ENCODE measurements at regions not wholly inside any gene's neighbourhood (a gene's known extent, or its start where the extent isn't known, plus 50 kb on each side); places are given as distances from the start of the nearest gene placed in this dataset.

GRCh38 chr5:33381243-33381642 lies 59.5 kb upstream of the TARS1 start:
- Histone ChIP-seq H3K27me3 (ENCODE audit: insufficient read depth, low read depth) (no peaks in the 10 kb centered on the region), H3K36me3 (ENCODE audit: insufficient read depth) (no peaks in the 10 kb centered on the region), H3K4me2 (no peak overlapping the region), H3K4me1 (ENCODE audit: low read depth, poor library complexity, severe bottlenecking) (no peaks in the 10 kb centered on the region), H2AFZ (ENCODE audit: low read depth) (no peak overlapping the region), H3K4me3 (IDR thresholded peaks at IDR 0.05; ENCODE audit: insufficient read depth, low read depth, low read length) (no peak overlapping the region), H3K27ac (no peak overlapping the region), H3K79me2 (ENCODE audit: insufficient read depth, low read depth) (no peaks in the 10 kb centered on the region), H3K9ac (no peak overlapping the region), H4K20me1 (ENCODE audit: insufficient read depth) (no peaks in the 10 kb centered on the region)
- no peak for TF ChIP-seq CTCF (conservative IDR thresholded peaks at IDR 0.05; ENCODE audit: low read depth, low read length)

Data from KMS-11 (cell line).